Mammary epithelial cell (primary cell): ENCODE measurements at regions not wholly inside any gene's neighbourhood (a gene's known extent, or its start where the extent isn't known, plus 50 kb on each side); places are given as distances from the start of the nearest gene placed in this dataset.

Experiments used
- EZH2 ChIP-seq: IDR thresholded peaks from 2 replicates; pipeline ENCODE4 v1.6.1; 2012; ENCODE audit warnings: low read length, inconsistent platforms, borderline replicate concordance
- TF ChIP-seq, protein P1 (sequence below), 2 donors: IDR thresholded peaks in 1 of 2; conservative IDR thresholded peaks in 1 of 2; 2 replicates each; pipeline ENCODE4 v1.5.1; 2011 to 2012; ENCODE audit warnings: inconsistent platforms in 2 of 2, low read length in 2 of 2, mild to moderate bottlenecking in 2 of 2, control low read depth in 1 of 2, low read depth in 1 of 2; ENCODE audit not compliant: insufficient read depth in 1 of 2; ENCODE audit errors: extremely low read depth in 1 of 2

DNA sequence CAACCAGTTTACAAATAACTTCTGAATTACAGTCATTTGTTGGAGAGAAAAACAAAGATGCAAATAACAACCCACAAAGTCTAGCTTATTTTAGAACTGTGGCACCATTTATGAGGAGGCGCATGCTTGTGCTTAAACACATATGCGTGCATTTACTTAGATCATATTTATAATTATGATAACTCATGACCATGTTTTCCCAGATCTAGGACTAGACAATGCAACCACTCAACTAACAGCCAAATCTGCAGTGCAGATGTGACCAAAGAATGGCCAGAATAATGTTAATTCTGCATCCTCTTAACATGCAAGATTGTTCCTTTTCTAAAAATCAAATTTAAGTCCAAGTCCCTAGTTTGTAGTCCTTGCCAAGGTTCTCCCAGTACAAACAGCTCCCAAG lies 167.3 kb upstream of the FST start:
- TF ChIP-seq, protein P1, sequence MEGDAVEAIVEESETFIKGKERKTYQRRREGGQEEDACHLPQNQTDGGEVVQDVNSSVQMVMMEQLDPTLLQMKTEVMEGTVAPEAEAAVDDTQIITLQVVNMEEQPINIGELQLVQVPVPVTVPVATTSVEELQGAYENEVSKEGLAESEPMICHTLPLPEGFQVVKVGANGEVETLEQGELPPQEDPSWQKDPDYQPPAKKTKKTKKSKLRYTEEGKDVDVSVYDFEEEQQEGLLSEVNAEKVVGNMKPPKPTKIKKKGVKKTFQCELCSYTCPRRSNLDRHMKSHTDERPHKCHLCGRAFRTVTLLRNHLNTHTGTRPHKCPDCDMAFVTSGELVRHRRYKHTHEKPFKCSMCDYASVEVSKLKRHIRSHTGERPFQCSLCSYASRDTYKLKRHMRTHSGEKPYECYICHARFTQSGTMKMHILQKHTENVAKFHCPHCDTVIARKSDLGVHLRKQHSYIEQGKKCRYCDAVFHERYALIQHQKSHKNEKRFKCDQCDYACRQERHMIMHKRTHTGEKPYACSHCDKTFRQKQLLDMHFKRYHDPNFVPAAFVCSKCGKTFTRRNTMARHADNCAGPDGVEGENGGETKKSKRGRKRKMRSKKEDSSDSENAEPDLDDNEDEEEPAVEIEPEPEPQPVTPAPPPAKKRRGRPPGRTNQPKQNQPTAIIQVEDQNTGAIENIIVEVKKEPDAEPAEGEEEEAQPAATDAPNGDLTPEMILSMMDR (conservative IDR thresholded peaks at IDR 0.05 in 1 of 2, IDR thresholded peaks at IDR 0.05 in 1 of 2; ENCODE audit: extremely low read depth in 1 of 2, insufficient read depth in 1 of 2, low read depth in 1 of 2, low read length in 2 of 2), result no peak
- TF ChIP-seq EZH2, result no peak
